ENCODE measurements at regions not wholly inside any gene's neighbourhood (a gene's known extent, or its start where the extent isn't known, plus 50 kb on each side); places are given as distances from the start of the nearest gene placed in this dataset.

DNA sequence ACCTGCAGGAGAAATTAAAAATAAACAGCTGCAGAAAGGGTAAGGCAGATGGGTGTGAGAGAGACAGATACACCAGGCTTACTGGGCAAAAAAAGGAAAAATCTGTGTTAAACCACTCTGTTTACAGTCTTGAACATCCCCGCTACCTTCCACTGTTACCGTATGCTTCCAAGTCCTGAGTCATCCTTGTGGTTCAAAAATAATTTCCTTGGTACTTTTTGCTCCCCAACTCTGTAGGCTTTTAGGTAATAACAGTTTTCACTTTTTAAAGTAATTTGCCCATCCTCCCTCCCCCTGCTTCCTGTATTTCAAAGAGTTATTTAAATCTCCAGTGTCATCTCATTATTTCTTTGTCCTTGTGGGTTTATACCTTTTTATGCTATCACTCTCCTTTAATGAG, 210.1 kb upstream of the FAT4 start:
- no peak for ATAC-seq
- Mint-ChIP-seq H3K9me3 (peaks cover 10 to 16% of the 10 kb centered on the region in 2 donors), H3K27ac (no peak overlapping the region), H3K36me3 (peaks cover 0 to 13% of the 10 kb centered on the region in 2 donors)
- DNase-seq (ENCODE audit: low spot score in 2 of 2), result no peak

DNA sequence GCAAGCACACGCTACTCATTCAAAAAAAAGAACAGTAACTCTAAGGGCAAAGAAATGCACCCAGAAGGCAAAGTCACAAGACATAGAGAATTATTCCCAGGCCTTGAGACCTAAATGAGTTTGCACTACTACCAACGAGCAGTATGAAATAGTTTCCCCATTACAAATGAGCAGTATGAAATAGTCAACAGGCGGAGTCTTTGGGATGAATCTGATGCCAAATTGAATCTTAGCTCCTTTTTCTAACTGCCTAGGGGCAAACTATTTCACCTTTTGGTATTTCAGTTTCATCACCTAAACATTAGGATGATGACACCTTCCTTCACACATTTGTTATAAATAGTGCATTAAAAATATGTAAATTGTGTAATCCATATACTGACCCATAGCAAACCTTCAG, 213.0 kb upstream of the FAT4 start:
- peaks cover 0 to 13% of the 10 kb centered on the region in 2 donors for H3K36me3 Mint-ChIP-seq
- no peak overlapping the region for H3K27ac Mint-ChIP-seq

DNA sequence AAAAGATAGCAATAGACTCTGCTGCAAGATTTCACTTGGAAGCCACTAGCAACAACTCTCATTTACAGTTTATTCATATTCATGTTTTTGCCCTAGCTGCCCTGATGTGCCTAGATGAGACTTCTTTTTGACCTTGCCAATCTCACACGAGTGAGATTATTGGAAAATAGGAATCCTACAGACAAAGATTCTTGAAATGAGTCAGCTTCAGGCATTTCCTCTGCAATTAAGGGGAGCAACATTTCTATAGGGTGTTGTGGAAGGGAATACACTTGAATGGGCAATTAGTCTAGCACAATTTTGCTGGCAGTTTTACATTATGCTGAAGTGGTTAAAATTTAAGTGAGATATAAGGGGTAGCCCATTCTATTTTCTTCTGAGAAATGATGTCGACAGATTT, 217.0 kb upstream of the FAT4 start:
- Mint-ChIP-seq H3K27ac (no peak overlapping the region), H3K9me3 (peaks cover 10 to 16% of the 10 kb centered on the region in 2 donors), H3K36me3 (peaks cover 0 to 13% of the 10 kb centered on the region in 2 donors)
- ATAC-seq (no peak), DNase-seq (ENCODE audit: low spot score in 2 of 2) (no peak)

More for the DNA sequence above, 213.0 kb upstream of the FAT4 start:
- ATAC-seq (no peak), DNase-seq (ENCODE audit: low spot score in 2 of 2) (no peak)
- peaks cover 10% of the 10 kb centered on the region in 2 donors for H3K9me3 Mint-ChIP-seq

DNA sequence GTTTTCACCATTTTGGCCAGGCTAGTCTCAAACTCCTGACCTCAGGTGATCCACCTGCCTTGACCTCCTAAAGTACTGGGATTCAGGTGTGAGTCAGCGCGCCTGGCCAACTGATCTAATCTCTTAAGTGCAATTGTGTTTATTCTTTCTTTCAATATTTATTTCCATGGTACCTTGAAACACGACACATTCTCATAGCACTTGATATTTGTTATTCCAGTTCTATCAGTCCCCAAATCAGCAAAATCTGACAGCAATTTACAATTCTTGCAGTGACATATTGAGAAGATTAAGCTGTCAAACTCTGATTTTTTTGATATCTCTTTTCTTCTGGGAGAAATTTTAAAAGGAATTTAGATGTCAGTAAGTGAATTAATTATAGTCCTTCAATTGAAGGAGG, 218.1 kb upstream of the FAT4 start:
- ATAC-seq (no peak), DNase-seq (ENCODE audit: low spot score in 2 of 2) (no peak)
- H3K9me3 Mint-ChIP-seq, result peaks cover 10 to 16% of the 10 kb centered on the region in 2 donors
- H3K27ac Mint-ChIP-seq, result no peak overlapping the region
- H3K36me3 Mint-ChIP-seq, result peaks cover 0 to 13% of the 10 kb centered on the region in 2 donors

DNA sequence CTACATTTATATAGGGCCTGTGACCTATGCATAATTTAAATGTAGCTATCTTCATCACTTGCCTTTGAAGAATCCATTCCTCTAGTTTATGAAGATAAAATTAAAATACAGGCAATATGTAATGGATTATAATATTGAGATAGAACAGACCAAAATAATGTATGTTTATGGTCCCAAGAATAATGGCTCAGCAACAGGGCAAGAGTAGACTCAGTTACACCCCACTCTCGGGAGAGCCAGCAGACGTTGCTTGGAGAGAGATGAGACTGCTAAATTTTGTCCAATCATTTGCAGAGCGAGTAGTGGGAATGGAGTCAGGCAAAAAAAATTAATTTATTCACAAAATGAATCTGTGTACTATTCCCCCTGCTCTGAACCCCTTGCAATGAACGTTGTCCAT, 223.2 kb upstream of the FAT4 start:
- ATAC-seq, result no peak
- no peaks in the 10 kb centered on the region for H3K36me3 Mint-ChIP-seq
- H3K27ac Mint-ChIP-seq, result no peak overlapping the region
- DNase-seq (ENCODE audit: low spot score in 2 of 2), result no peak
- peaks cover 0 to 11% of the 10 kb centered on the region in 2 donors for H3K9me3 Mint-ChIP-seq

DNA sequence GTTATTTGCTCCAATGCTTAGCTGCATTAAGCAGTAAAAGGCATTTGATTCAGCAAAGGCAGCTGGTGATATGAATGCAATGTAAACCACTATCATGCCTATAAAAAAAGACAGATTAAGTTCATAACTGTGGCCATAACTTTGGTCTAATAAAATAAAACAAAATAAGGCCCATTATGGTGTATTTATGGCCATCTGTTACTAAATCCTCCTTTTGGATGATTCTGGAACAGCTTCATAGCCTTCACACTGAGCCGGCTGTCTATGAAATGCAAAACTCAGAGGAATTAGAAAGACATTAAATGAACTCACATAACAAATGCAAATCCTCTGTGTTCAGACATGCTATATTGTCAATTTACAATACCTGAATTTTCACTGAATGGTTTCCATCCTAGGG, 223.7 kb upstream of the FAT4 start:
- H3K27ac Mint-ChIP-seq, result no peak overlapping the region
- peaks cover 0 to 14% of the 10 kb centered on the region in 2 donors for H3K9me3 Mint-ChIP-seq
- DNase-seq (ENCODE audit: low spot score in 2 of 2), result no peak
- no peak for ATAC-seq
- H3K36me3 Mint-ChIP-seq, result no peaks in the 10 kb centered on the region

DNA sequence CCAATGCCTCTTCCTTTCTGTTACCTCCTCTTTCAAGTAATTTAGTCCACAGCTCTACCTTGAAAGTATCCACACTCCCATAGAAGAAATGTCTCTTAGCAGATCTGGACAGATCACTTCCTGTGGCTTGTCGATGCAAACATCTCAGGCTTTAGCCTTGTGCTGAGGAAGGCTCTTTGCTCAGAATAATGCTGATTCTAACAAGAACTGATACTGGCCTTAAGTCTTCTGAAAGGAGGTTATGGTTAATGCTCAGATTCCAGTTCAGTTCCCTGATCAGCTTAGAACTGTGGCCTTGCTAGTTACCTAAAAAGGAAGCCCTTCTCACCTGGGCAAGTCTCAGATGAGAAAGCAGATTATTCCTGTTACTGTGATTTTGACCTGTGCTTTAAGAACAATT, 230.1 kb upstream of the FAT4 start:
- no peak overlapping the region for H3K27ac Mint-ChIP-seq
- ATAC-seq (no peak), DNase-seq (ENCODE audit: low spot score in 2 of 2) (no peak)
- peaks cover 0 to 25% of the 10 kb centered on the region in 2 donors for H3K9me3 Mint-ChIP-seq
- H3K36me3 Mint-ChIP-seq, result no peaks in the 10 kb centered on the region

DNA sequence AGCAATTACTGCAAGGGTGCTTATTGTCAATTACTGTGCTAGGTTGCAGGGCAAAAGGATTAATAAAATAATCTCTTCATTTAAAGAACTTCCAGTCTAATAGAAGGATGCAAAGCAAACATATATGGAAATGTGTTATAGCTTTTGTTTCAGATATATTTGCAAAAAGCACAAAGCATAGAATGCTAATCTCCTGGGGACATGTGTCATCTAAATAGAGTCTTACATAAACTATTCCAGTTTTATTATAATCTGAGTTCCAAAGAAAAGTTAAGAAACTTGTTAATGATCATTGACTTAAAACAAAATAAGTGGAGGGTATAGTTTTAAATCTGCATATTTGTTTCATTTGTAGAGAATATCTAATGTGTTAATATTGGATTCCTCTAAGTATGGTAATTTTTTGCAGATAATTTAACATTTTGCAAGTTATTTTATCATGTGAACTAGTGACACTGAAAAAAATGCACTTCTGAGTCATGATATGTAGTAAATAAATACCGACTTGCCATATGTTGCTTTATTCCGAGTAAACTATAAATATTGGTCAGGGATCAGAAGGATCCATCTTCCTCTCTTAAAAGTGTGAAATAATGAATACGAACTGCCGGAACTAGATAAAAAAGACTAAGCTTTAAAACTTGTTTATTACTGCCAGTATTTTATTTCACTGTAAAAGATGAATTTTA, 231.9 kb upstream of the FAT4 start:
- Mint-ChIP-seq H3K27ac (no peak overlapping the region), H3K9me3 (peaks cover 0 to 20% of the 10 kb centered on the region in 2 donors), H3K36me3 (no peaks in the 10 kb centered on the region)
- DNase-seq (ENCODE audit: low spot score in 2 of 2) (no peak), ATAC-seq (no peak)

DNA sequence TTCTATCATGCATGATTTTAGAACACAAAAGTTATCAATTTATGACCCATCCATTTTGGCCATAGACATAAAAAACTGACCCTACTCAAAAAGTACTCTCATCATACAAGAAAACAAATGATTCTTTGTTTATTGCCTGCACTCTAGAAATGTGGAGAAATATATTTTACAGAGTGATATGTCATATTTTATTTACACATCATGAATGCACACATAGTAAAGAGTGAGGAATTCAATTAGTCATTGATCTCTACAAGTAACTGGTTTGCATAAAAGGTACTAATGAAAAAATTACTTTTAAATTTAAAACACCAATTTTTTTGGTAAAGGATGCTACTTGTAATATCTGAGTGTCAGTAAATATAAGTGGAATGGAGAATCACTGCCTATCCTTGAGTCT, 242.5 kb upstream of the FAT4 start:
- Mint-ChIP-seq H3K9me3 (peaks cover 11 to 17% of the 10 kb centered on the region in 2 donors), H3K27ac (no peak overlapping the region), H3K36me3 (no peaks in the 10 kb centered on the region)
- DNase-seq (ENCODE audit: low spot score in 2 of 2), result no peak
- ATAC-seq, result no peak

DNA sequence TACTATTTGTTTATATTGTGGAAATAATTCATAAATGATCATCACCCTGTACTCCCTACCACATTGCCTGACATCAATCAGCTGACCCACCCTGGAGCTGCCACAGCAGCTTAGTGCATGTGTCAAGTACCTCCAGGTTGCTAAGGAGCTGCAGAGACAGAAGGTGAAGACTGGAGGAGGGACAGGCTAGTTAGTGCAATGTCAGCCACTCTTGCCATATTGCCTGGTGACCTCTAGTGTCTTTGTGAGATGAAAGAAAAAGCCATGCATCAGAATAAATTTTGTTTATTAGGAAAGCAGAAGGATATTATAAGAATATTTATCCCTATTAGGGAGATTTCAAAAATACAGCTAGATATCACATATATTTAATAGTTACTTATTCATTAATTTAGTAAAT, 243.9 kb upstream of the FAT4 start:
- Mint-ChIP-seq H3K36me3 (no peaks in the 10 kb centered on the region), H3K9me3 (peaks cover 15 to 16% of the 10 kb centered on the region in 2 donors), H3K27ac (no peak overlapping the region)
- ATAC-seq, result no peak
- no peak for DNase-seq (ENCODE audit: low spot score in 2 of 2)

DNA sequence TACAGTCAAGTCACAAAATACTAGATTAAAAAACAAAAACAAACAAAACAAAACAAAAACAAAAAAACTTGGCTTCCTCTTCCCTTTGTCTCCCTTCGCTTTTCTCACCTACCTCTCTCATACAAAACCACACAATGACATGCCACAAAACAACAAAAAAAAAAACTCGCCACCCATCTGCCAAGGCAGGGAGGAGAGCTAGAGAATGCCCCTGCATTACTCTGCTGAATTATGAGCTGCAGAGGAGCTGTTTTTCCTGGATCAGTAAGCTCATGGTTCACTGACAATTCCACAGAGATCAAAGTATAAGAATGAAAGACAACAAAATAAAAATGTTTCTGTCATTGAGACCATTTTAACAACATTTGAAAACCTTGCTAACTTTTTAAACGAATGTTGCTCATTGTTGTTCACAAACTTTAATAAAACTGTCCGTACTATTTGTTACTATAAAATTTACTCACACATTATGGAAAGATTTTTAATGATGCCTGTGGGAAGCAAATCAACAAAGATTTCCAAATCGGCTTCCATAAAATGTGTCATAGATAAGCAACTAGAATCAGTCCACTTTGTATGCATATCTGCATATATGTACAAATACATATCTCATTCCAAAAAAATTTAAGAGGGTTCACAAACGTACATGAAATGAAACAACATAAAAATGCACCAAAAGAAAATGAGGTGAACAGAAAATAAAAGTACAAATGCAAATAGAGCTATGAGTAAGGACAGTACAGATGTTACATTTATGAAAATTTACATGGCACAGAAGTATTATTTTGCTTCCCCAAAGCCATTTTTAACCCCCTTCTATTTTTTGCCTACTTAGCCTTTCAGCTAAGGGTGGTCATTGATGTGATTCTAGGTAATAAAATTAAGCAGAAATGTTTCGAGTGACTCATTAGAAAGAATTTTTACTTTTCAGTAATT, 252.4 kb upstream of the FAT4 start:
- no peak for DNase-seq (ENCODE audit: low spot score in 2 of 2)
- ATAC-seq, result no peak
- Mint-ChIP-seq H3K27ac (no peak overlapping the region), H3K36me3 (no peaks in the 10 kb centered on the region), H3K9me3 (peaks cover 7 to 9% of the 10 kb centered on the region in 2 donors)

DNA sequence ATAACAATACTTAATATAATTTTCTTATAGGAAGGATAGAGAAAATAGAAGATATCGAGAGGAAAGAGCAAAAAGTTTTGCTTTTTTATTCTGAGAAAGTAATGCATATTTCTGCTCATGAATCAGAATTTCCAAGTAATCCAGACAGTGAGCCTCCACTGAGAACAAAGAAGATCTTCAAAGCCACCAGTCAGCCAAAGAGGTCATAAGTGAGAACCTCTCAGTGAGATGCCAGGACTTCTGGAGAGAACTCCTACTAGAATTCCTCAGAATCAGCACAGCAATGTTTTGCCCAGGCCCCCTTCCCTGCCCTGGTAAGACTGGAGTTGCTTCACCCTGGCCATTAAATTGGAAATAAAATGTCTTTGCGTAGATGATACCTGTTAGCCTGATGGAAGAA, 254.4 kb upstream of the FAT4 start:
- ATAC-seq (no peak), DNase-seq (ENCODE audit: low spot score in 2 of 2) (no peak)
- Mint-ChIP-seq H3K9me3 (peaks cover 4 to 7% of the 10 kb centered on the region in 2 donors), H3K27ac (no peak overlapping the region), H3K36me3 (no peaks in the 10 kb centered on the region)

DNA sequence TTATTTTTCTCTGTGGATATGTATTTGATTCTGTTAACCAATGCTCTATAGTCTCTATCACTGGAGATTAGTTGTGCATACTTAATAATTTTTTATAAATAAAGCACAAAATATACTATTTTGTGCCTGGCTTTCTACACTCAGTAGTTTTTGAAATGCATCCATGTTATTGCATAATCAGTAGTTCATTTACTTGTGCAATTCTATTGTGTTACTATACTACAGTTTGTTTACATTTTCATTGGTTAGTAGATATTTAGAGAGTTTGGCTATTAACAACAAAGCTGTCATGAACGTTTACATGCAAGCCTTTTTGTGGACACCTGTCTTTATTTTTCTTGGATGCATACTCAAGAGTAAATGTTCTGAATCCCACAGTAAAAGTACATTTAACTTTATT, 265.0 kb upstream of the FAT4 start:
- H3K36me3 Mint-ChIP-seq, result no peaks in the 10 kb centered on the region
- DNase-seq (ENCODE audit: low spot score in 2 of 2) (no peak), ATAC-seq (no peak)
- H3K27ac Mint-ChIP-seq, result no peak overlapping the region
- H3K9me3 Mint-ChIP-seq, result peaks cover 4 to 6% of the 10 kb centered on the region in 2 donors

DNA sequence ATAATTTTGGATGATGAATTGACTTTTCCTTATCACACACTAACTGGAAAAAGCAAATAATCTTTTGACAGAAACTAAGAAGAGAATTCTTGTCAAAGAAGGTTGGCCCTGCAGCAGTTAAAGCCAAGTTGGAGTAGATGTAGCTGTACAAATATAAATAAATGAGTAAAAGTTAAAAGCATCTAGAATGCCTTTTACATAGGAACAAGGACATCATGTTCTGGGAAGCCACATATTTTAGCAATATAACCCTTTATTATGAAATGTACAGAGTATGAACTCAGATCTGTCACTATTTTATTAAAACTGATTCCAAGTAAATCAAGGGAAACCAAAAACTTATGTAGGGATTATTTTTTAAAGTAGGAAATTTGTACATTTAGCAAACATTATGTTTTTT, 269.4 kb upstream of the FAT4 start:
- DNase-seq (ENCODE audit: low spot score in 2 of 2) (no peak), ATAC-seq (no peak)
- Mint-ChIP-seq H3K9me3 (peaks cover 4 to 6% of the 10 kb centered on the region in 2 donors), H3K36me3 (no peaks in the 10 kb centered on the region), H3K27ac (no peak overlapping the region)

DNA sequence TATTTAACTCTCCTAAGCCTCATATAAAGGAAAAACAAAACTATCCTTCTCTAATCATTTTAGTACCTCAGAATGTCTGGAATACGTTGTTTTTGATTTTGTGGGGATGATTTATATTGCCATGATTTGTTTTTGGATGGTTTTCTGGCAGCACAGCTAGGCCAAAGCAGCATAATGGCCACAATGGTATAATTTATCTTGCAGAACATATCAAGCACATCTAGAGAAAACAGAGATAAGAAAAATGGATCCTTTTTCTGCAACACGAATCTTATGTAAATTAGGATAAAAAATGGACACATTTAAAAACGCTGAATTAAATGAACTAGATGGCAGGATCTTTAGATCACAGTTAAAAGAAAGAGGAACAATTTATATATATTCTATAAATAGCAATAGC, 269.9 kb upstream of the FAT4 start:
- ATAC-seq (no peak), DNase-seq (ENCODE audit: low spot score in 2 of 2) (no peak)
- H3K27ac Mint-ChIP-seq, result no peak overlapping the region
- no peaks in the 10 kb centered on the region for H3K36me3 Mint-ChIP-seq
- peaks cover 5 to 6% of the 10 kb centered on the region in 2 donors for H3K9me3 Mint-ChIP-seq

DNA sequence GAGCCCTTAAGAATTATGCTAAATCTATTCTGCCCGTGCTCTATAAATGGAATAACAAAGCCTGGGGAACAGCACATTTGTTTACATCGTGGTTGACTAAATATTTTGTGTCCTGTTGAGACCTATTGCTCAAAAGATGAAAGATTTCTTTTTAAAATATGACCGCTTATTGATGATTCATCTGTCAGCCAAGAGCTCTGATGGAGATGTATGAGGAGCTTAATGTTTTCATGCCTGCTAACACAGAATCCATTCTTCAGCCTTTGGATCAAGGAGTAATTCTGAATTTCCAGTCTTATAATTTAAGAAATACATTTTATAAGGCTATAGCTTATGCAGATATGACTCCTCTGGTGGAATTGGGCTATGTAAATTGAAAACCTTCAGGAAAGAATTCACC, 271.3 kb upstream of the FAT4 start:
- no peak for DNase-seq (ENCODE audit: low spot score in 2 of 2)
- no peak for ATAC-seq
- H3K36me3 Mint-ChIP-seq, result no peaks in the 10 kb centered on the region
- H3K9me3 Mint-ChIP-seq, result peaks cover 3 to 7% of the 10 kb centered on the region in 2 donors
- no peak overlapping the region for H3K27ac Mint-ChIP-seq

DNA sequence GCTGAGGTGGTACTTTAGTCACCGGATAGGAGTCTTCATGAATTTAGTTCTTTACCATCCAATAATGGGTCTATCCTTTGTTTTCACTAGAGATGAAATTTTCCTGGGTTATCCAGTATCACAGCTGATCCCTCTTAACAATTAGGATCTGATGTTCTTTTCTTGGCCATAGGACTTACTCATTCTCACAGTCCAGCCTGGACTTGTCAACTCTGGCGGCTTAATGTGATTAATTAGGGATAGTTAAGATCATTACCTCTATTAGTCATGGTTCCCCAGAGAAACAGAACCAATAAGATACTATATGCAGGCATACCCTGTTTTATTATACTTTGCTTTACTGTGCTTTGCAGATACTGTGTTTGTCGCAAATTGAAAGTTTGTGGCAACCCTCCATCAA, 272.7 kb upstream of the FAT4 start:
- no peak for ATAC-seq
- DNase-seq (ENCODE audit: low spot score in 2 of 2), result no peak
- Mint-ChIP-seq H3K27ac (no peak overlapping the region), H3K36me3 (no peaks in the 10 kb centered on the region), H3K9me3 (peaks cover 3 to 7% of the 10 kb centered on the region in 2 donors)

Data from activated naive CD4-positive, alpha-beta T cell treated with anti-CD3 and anti-CD28 coated beads, Interleukin-2, amount 50 U/mL, for 72 hours (primary cell).